HL-60 (cell line): ENCODE measurements at regions not wholly inside any gene's neighbourhood (a gene's known extent, or its start where the extent isn't known, plus 50 kb on each side); places are given as distances from the start of the nearest gene placed in this dataset.

ENCODE experiments used
- DNase-seq, 2 experiments: peaks; one replicate each; pipeline ENCODE4 v3.0.0-alpha.2; 2010 to 2020; ENCODE audit warnings: low read depth in 1 of 2, low spot score in 1 of 2
- H3K27ac ChIP-seq: fragments of 250-450 bp; sonication (Bioruptor Pico); replicated peaks from 2 replicates; pipeline ENCODE4 v1.5.1; 2020; ENCODE audit warnings: mild to moderate bottlenecking, moderate library complexity
- H3K27me3 ChIP-seq: fragments of 250-450 bp; sonication (Bioruptor Pico); 2 replicates; pipeline ENCODE4 v1.5.1; 2021; ENCODE audit warnings: mild to moderate bottlenecking, moderate library complexity; ENCODE audit not compliant: insufficient read depth, poor library complexity, severe bottlenecking
- H3K4me3 ChIP-seq: replicated peaks from 2 replicates; pipeline ENCODE4 v1.5.1; 2011; ENCODE audit warnings: mild to moderate bottlenecking, control low read depth, low read length; ENCODE audit not compliant: insufficient read depth
- CTCF ChIP-seq: IDR thresholded peaks from one replicate; pipeline ENCODE4 v1.5.1; 2011; ENCODE audit warnings: low read length, control low read depth, inconsistent platforms; ENCODE audit not compliant: insufficient read depth
- GABPA ChIP-seq: IDR thresholded peaks from 2 replicates; pipeline ENCODE4 v1.6.1; 2012; ENCODE audit warnings: low read depth
- POLR2AphosphoS5 ChIP-seq: IDR thresholded peaks from 2 replicates; pipeline ENCODE4 v1.6.1; 2012; ENCODE audit warnings: low read depth
- SPI1 ChIP-seq: IDR thresholded peaks from 2 replicates; pipeline ENCODE4 v1.6.1; 2012; ENCODE audit warnings: low read depth, mild to moderate bottlenecking, borderline replicate concordance
- TF ChIP-seq, protein P1 (sequence below): IDR thresholded peaks from 2 replicates; pipeline ENCODE4 v1.6.1; 2012; ENCODE audit warnings: low read depth; ENCODE audit not compliant: insufficient replicate concordance

DNA sequence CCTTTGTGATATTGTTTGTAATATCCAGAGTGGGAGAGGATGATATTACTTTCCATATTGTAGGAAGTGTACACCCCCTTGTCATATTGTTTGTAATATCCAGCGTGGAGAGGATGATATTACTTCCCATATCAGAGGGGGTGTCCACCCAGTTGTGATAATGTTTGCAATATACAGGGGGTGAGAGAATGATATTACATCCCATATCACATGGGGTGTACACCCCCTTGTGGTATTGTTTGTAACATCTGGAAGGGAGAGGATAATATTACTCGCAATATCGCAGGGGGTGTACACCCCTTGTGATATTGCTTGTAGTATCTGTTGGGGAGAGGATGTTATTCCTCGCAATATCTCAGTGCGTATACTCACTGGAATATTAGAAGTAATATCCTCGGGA is 61.5 kb downstream of the PRSS23 start:
- no peaks in the 10 kb centered on the region for H3K27me3 ChIP-seq
- H3K27ac ChIP-seq = no peak overlapping the region
- no peak overlapping the region for H3K4me3 ChIP-seq
- TF ChIP-seq GABPA (no peak), CTCF (no peak), POLR2AphosphoS5 (no peak), SPI1 (no peak)
- TF ChIP-seq, protein P1, sequence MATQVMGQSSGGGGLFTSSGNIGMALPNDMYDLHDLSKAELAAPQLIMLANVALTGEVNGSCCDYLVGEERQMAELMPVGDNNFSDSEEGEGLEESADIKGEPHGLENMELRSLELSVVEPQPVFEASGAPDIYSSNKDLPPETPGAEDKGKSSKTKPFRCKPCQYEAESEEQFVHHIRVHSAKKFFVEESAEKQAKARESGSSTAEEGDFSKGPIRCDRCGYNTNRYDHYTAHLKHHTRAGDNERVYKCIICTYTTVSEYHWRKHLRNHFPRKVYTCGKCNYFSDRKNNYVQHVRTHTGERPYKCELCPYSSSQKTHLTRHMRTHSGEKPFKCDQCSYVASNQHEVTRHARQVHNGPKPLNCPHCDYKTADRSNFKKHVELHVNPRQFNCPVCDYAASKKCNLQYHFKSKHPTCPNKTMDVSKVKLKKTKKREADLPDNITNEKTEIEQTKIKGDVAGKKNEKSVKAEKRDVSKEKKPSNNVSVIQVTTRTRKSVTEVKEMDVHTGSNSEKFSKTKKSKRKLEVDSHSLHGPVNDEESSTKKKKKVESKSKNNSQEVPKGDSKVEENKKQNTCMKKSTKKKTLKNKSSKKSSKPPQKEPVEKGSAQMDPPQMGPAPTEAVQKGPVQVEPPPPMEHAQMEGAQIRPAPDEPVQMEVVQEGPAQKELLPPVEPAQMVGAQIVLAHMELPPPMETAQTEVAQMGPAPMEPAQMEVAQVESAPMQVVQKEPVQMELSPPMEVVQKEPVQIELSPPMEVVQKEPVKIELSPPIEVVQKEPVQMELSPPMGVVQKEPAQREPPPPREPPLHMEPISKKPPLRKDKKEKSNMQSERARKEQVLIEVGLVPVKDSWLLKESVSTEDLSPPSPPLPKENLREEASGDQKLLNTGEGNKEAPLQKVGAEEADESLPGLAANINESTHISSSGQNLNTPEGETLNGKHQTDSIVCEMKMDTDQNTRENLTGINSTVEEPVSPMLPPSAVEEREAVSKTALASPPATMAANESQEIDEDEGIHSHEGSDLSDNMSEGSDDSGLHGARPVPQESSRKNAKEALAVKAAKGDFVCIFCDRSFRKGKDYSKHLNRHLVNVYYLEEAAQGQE = no peak
- DNase-seq = no peak

DNA sequence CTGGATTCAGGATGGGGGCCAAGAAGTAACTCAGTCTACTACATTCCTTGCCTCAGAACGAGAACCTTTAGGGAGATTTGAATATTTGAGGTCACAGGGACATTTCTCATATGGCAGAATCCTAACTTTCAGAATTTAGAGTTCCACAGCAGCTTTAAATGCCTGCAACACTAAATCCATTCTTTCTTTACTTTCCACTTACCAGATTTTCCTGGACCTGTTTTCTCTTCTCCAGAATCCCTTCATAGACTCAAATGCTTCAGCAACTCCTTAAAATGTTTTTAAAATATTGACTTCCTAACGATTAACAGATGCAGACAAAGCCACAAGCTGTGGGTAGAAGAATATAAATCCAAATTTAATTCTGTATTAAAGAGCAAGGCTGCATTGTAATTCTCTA is 63.1 kb downstream of the PRSS23 start:
- no peak overlapping the region for H3K27ac ChIP-seq
- DNase-seq = no peak
- H3K4me3 ChIP-seq = no peak overlapping the region
- TF ChIP-seq, protein P1 = no peak
- TF ChIP-seq POLR2AphosphoS5 (no peak), SPI1 (no peak), CTCF (no peak)
- H3K27me3 ChIP-seq = no peaks in the 10 kb centered on the region

DNA sequence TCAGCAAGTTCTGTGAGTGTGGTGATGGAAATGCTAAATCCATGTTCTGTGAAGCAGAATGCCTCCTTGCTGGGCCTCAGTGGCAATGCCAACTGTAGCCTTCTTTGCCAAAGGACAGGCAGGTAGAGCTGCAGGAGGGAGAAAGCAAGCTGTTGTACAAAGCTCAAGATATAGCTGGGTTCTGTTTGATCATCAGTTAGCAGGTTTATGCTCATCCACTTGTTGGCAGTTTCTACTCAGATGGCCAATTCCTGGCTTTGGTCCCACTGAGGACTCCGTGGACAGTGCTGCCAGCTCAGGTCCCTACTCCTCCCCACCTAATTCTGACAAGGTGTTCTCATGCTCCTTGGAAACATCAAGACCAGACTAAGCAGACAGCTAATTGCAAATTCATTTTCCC is 65.1 kb downstream of the PRSS23 start:
- Histone ChIP-seq H3K27ac (no peak overlapping the region), H3K27me3 (no peaks in the 10 kb centered on the region), H3K4me3 (no peak overlapping the region)
- no peak for DNase-seq
- TF ChIP-seq CTCF (no peak), POLR2AphosphoS5 (no peak), SPI1 (no peak), GABPA (no peak)
- TF ChIP-seq, protein P1 = no peak
